T-helper 17 cell (primary cell): ENCODE measurements at regions not wholly inside any gene's neighbourhood (a gene's known extent, or its start where the extent isn't known, plus 50 kb on each side); places are given as distances from the start of the nearest gene placed in this dataset.

Experiments
- ATAC-seq: fragments of 150-1000 bp; cut with Tn5 transposase; 2 replicates; pipeline ENCODE4 v1.10.0; 2021; ENCODE audit warnings: mild to moderate bottlenecking, moderate library complexity
- DNase-seq, 3 donors: peaks; one replicate each; pipeline versions ENCODE4 v3.0.0 to v3.0.0-alpha.2; 2020 to 2021
- H3K9me3 ChIP-seq: one replicate; pipeline ENCODE4 v1.7.0; 2013; ENCODE audit warnings: low read length, mild to moderate bottlenecking; ENCODE audit not compliant: control insufficient read depth, poor library complexity, severe bottlenecking
- H3K27ac Mint-ChIP-seq: one replicate; pipeline ENCODE4 v1.8.0; 2022; ENCODE audit warnings: mild to moderate bottlenecking, moderate library complexity, mixed read lengths
- H3K27me3 Mint-ChIP-seq: one replicate; pipeline ENCODE4 v1.8.0; 2022; ENCODE audit warnings: mixed read lengths
- H3K36me3 Mint-ChIP-seq: one replicate; pipeline ENCODE4 v1.8.0; 2022; ENCODE audit warnings: low read depth, mixed read lengths
- H3K4me1 Mint-ChIP-seq: one replicate; pipeline ENCODE4 v1.8.0; 2022; ENCODE audit warnings: mild to moderate bottlenecking, mixed read lengths
- H3K4me3 Mint-ChIP-seq: one replicate; pipeline ENCODE4 v1.8.0; 2022; ENCODE audit warnings: mild to moderate bottlenecking, moderate library complexity, mixed read lengths

- H3K4me3 Mint-ChIP-seq, result no peak overlapping the region
- no peak overlapping the region for H3K27ac Mint-ChIP-seq
- H3K9me3 ChIP-seq, result no peaks in the 10 kb centered on the region
- no peak for DNase-seq
- ATAC-seq, result no peak
- H3K36me3 Mint-ChIP-seq, result no peaks in the 10 kb centered on the region
- H3K27me3 Mint-ChIP-seq, result no peaks in the 10 kb centered on the region
- H3K4me1 Mint-ChIP-seq, result no peaks in the 10 kb centered on the region
These were observed 163.0 kb downstream of the HDGFL1 start for GRCh38 chr6:22732176-22732970.

GRCh38 chr6:22736740-22737139 is 167.4 kb downstream of the HDGFL1 start:
- H3K9me3 ChIP-seq, result no peaks in the 10 kb centered on the region
- Mint-ChIP-seq H3K4me1 (no peaks in the 10 kb centered on the region), H3K36me3 (no peaks in the 10 kb centered on the region), H3K27me3 (no peaks in the 10 kb centered on the region), H3K27ac (no peak overlapping the region), H3K4me3 (no peak overlapping the region)
- DNase-seq (no peak), ATAC-seq (no peak)

- H3K36me3 Mint-ChIP-seq, result no peaks in the 10 kb centered on the region
- H3K9me3 ChIP-seq, result no peaks in the 10 kb centered on the region
- no peak overlapping the region for H3K27ac Mint-ChIP-seq
- no peak overlapping the region for H3K4me3 Mint-ChIP-seq
- DNase-seq, result no peak
- no peak for ATAC-seq
- H3K27me3 Mint-ChIP-seq, result no peaks in the 10 kb centered on the region
- no peaks in the 10 kb centered on the region for H3K4me1 Mint-ChIP-seq
These were observed 168.0 kb downstream of the HDGFL1 start for GRCh38 chr6:22737331-22737730.

GRCh38 chr6:22738194-22738593 is 168.8 kb downstream of the HDGFL1 start:
- no peak for DNase-seq
- no peaks in the 10 kb centered on the region for H3K4me1 Mint-ChIP-seq
- H3K9me3 ChIP-seq, result no peaks in the 10 kb centered on the region
- no peak for ATAC-seq
- H3K4me3 Mint-ChIP-seq, result no peak overlapping the region
- H3K36me3 Mint-ChIP-seq, result no peaks in the 10 kb centered on the region
- no peak overlapping the region for H3K27ac Mint-ChIP-seq
- no peaks in the 10 kb centered on the region for H3K27me3 Mint-ChIP-seq

GRCh38 chr6:22747571-22747970 is 178.2 kb downstream of the HDGFL1 start:
- Mint-ChIP-seq H3K27ac (no peak overlapping the region), H3K27me3 (no peaks in the 10 kb centered on the region), H3K4me3 (no peak overlapping the region), H3K36me3 (no peaks in the 10 kb centered on the region), H3K4me1 (no peaks in the 10 kb centered on the region)
- DNase-seq, result no peak
- ATAC-seq, result no peak
- H3K9me3 ChIP-seq, result no peaks in the 10 kb centered on the region

GRCh38 chr6:22748681-22749080 is 179.3 kb downstream of the HDGFL1 start:
- H3K9me3 ChIP-seq, result no peaks in the 10 kb centered on the region
- ATAC-seq (no peak), DNase-seq (no peak)
- H3K4me1 Mint-ChIP-seq, result no peaks in the 10 kb centered on the region
- H3K4me3 Mint-ChIP-seq, result no peak overlapping the region
- H3K27me3 Mint-ChIP-seq, result no peaks in the 10 kb centered on the region
- no peaks in the 10 kb centered on the region for H3K36me3 Mint-ChIP-seq
- H3K27ac Mint-ChIP-seq, result no peak overlapping the region

GRCh38 chr6:22749696-22750095 is 180.3 kb downstream of the HDGFL1 start:
- Mint-ChIP-seq H3K27me3 (no peaks in the 10 kb centered on the region), H3K27ac (no peak overlapping the region)
- no peaks in the 10 kb centered on the region for H3K9me3 ChIP-seq

GRCh38 chr6:22751223-22751622 is 181.9 kb downstream of the HDGFL1 start:
- H3K36me3 Mint-ChIP-seq, result no peaks in the 10 kb centered on the region

More at GRCh38 chr6:22749696-22750095, 180.3 kb downstream of the HDGFL1 start:
- ATAC-seq, result no peak
- no peak overlapping the region for H3K4me3 Mint-ChIP-seq
- no peak for DNase-seq
- no peaks in the 10 kb centered on the region for H3K4me1 Mint-ChIP-seq
- no peaks in the 10 kb centered on the region for H3K36me3 Mint-ChIP-seq

DNA sequence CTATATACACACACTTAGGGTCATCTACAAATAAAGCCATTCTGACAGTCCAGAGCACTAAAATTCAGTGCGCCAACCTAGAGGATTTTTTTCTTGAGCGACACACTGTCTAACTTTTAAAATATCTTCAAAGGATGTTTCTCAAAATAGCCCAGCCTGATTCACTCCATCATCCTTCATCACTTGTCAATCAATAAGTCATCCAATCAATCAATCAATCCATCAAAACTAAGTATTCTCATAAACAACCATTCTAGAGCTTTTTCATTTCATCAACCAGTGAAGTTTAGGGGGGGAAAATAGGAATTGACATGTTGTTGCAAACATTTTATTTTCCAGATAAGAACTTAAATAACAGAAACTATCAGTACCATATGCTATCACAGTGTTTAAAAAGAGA is 183.2 kb downstream of the HDGFL1 start:
- DNase-seq (no peak), ATAC-seq (no peak)
- Mint-ChIP-seq H3K4me3 (no peak overlapping the region), H3K36me3 (no peaks in the 10 kb centered on the region), H3K27me3 (no peaks in the 10 kb centered on the region), H3K27ac (no peak overlapping the region), H3K4me1 (no peaks in the 10 kb centered on the region)
- H3K9me3 ChIP-seq, result no peaks in the 10 kb centered on the region

More at GRCh38 chr6:22751223-22751622, 181.9 kb downstream of the HDGFL1 start:
- no peaks in the 10 kb centered on the region for H3K9me3 ChIP-seq
- ATAC-seq, result no peak
- Mint-ChIP-seq H3K27me3 (no peaks in the 10 kb centered on the region), H3K4me3 (no peak overlapping the region), H3K4me1 (no peaks in the 10 kb centered on the region), H3K27ac (no peak overlapping the region)
- DNase-seq, result no peak

DNA sequence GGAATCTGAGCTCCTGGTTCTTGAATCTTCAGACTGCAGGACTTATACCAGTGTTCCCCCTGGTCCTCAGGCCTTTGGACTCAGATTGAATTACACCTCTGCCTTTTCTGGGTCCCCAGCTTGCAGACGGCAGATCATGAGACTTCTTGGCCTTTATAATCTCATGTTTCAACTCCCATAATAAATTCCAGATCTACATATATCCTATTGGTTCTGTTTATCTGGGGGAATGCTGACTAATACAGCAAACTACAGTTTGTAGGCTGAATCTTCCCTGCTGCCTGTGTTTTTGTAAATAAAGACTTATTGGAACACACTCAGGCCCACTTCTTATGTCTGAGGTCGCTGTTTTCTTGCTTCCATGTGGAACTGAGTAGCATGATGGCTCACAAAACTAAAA is 184.7 kb downstream of the HDGFL1 start:
- no peaks in the 10 kb centered on the region for H3K27me3 Mint-ChIP-seq
- H3K27ac Mint-ChIP-seq, result no peak overlapping the region

DNA sequence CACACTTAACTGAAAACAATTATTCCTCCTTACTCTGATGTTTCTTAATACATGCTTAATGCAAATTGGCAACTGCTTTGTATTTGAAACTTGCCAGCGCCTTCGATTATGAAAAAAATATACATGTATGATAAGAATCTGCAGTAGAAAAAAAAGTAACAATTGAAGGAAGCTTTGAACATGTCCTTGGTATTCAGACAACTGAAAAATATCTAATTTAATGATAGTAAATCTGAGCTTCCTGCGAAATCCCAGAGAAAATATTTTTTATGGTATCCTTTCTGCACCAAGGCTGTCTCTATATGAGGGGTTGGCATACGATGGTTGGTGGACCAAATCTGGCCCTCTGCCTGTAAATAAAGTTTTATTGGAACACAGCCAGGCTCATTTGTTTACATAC is 186.2 kb downstream of the HDGFL1 start:
- no peak overlapping the region for H3K27ac Mint-ChIP-seq
- H3K4me1 Mint-ChIP-seq, result no peaks in the 10 kb centered on the region
- H3K9me3 ChIP-seq, result no peaks in the 10 kb centered on the region
- H3K27me3 Mint-ChIP-seq, result no peaks in the 10 kb centered on the region
- no peaks in the 10 kb centered on the region for H3K36me3 Mint-ChIP-seq
- ATAC-seq (no peak), DNase-seq (no peak)
- H3K4me3 Mint-ChIP-seq, result no peak overlapping the region

More for the DNA sequence above, 184.7 kb downstream of the HDGFL1 start:
- DNase-seq (no peak), ATAC-seq (no peak)
- H3K9me3 ChIP-seq, result no peaks in the 10 kb centered on the region
- no peaks in the 10 kb centered on the region for H3K36me3 Mint-ChIP-seq
- H3K4me3 Mint-ChIP-seq, result no peak overlapping the region
- no peaks in the 10 kb centered on the region for H3K4me1 Mint-ChIP-seq

DNA sequence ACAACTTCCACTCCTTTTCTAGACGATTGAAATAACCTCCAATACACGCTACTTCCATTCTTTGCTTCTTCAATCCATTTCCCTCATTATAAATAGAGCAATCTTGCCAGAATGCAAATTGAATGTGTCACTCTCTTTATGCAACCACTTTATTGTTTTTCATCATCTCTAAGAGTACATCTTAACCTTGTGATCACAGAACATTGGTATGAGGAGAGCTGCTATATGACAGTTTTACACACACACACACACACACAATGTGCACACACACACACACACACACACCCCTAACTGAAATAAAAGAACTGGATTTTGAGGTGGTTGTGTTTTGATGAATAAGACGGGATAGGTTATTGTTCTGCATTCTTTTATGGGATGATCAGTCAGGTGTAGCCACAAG is 187.0 kb downstream of the HDGFL1 start:
- no peaks in the 10 kb centered on the region for H3K4me1 Mint-ChIP-seq
- no peaks in the 10 kb centered on the region for H3K9me3 ChIP-seq
- H3K27me3 Mint-ChIP-seq, result no peaks in the 10 kb centered on the region
- no peak overlapping the region for H3K4me3 Mint-ChIP-seq
- no peaks in the 10 kb centered on the region for H3K36me3 Mint-ChIP-seq
- no peak overlapping the region for H3K27ac Mint-ChIP-seq
- DNase-seq (no peak), ATAC-seq (no peak)

GRCh38 chr6:22764496-22764895 is 195.1 kb downstream of the HDGFL1 start:
- no peaks in the 10 kb centered on the region for H3K9me3 ChIP-seq
- Mint-ChIP-seq H3K27me3 (no peaks in the 10 kb centered on the region), H3K4me1 (no peaks in the 10 kb centered on the region), H3K4me3 (no peak overlapping the region), H3K27ac (no peak overlapping the region), H3K36me3 (no peaks in the 10 kb centered on the region)
- DNase-seq (no peak), ATAC-seq (no peak)

- H3K27me3 Mint-ChIP-seq, result no peaks in the 10 kb centered on the region
- H3K27ac Mint-ChIP-seq, result no peak overlapping the region
- no peak for DNase-seq
- no peak overlapping the region for H3K4me3 Mint-ChIP-seq
- no peaks in the 10 kb centered on the region for H3K4me1 Mint-ChIP-seq
- no peaks in the 10 kb centered on the region for H3K36me3 Mint-ChIP-seq
- no peak for ATAC-seq
- no peaks in the 10 kb centered on the region for H3K9me3 ChIP-seq
These were observed 195.6 kb downstream of the HDGFL1 start for GRCh38 chr6:22765015-22765414.
